ENCODE measurements at regions not wholly inside any gene's neighbourhood (a gene's known extent, or its start where the extent isn't known, plus 50 kb on each side); places are given as distances from the start of the nearest gene placed in this dataset.
A peak's percentile ranks its signal among the peaks of the same experiment; 100 is the strongest.

- DNase-seq: no peak
- no peaks in the 10 kb centered on the region for H3K36me3 ChIP-seq (replicated peaks in 1 of 2; ENCODE audit: control insufficient read depth in 1 of 2, insufficient read depth in 2 of 2, low read length in 2 of 2)
- H3K27me3 ChIP-seq (ENCODE audit: control insufficient read depth in 2 of 2, insufficient read depth in 2 of 2, low read length in 2 of 2): no peaks in the 10 kb centered on the region
- peak overlapping the region; percentile 88 for H3K4me2 ChIP-seq (replicated peaks; ENCODE audit: extremely low read depth, low read length, poor library complexity, severe bottlenecking)
- H3K4me3 Mint-ChIP-seq: peak overlapping the region; percentile 86 to 97
- H3K4me1 Mint-ChIP-seq: peaks cover 21% of the 10 kb centered on the region
- peak overlapping the region in 1 of 2 donors; percentile 68 for H3K27ac ChIP-seq (ENCODE audit: low read depth in 1 of 2, low read length in 2 of 2)
- H3K36me3 Mint-ChIP-seq: no peaks in the 10 kb centered on the region
- peak overlapping the region in 6 of 7 donors; percentile 30 to 95 (median 88) for H3K27ac Mint-ChIP-seq
- no peaks in the 10 kb centered on the region for H3K79me2 ChIP-seq (ENCODE audit: insufficient read depth, low read length)
- peak overlapping the region; percentile 78 for H3K9ac ChIP-seq (ENCODE audit: insufficient read depth, low read length, poor library complexity, severe bottlenecking)
- peak overlapping the region; percentile 62 to 97 (median 75) for H3K4me3 ChIP-seq (replicated peaks in 1 of 3; ENCODE audit: low read depth in 2 of 3, low read length in 3 of 3)
- WGBS (ENCODE audit: insufficient coverage): 8% methylated on average over 2 of the region's 7 CpGs
- no peak for TF ChIP-seq CTCF (IDR thresholded peaks at IDR 0.05)
- H4K20me1 ChIP-seq (ENCODE audit: insufficient read depth, low read length): no peaks in the 10 kb centered on the region
- H2AFZ ChIP-seq (ENCODE audit: insufficient read depth, low read depth, low read length, poor library complexity, severe bottlenecking): peak overlapping the region; percentile 97
- peaks cover 1 to 4% (median 2%) of the 10 kb centered on the region in 3 donors for H3K27me3 Mint-ChIP-seq (ENCODE audit: low read depth in 3 of 3)
- H3K9me3 Mint-ChIP-seq: no peaks in the 10 kb centered on the region
- H3K9me3 ChIP-seq (replicated peaks in 1 of 2; ENCODE audit: control insufficient read depth in 1 of 2, insufficient read depth in 1 of 2, low read length in 2 of 2): no peaks in the 10 kb centered on the region
- peaks cover 13 to 16% of the 10 kb centered on the region in 2 donors for H3K4me1 ChIP-seq (ENCODE audit: control insufficient read depth in 1 of 2, insufficient read depth in 2 of 2, low read length in 2 of 2)
- intact Hi-C loops (cut with micrococcal nuclease): loop anchor here in 1 of 2 donors (5.0 kb wide), 3 partner anchors 115 to 295 kb away; no protein-coding TSS in a partner anchor
Measured at GRCh38 chr13:44142540-44142867, 231.1 kb upstream of the SERP2 start.

- H4K20me1 ChIP-seq (ENCODE audit: insufficient read depth, low read length): no peaks in the 10 kb centered on the region
- H3K4me3 ChIP-seq (replicated peaks in 1 of 3; ENCODE audit: low read depth in 2 of 3, low read length in 3 of 3): peak overlapping the region in 1 of 3 experiments; percentile 75
- H3K9ac ChIP-seq (ENCODE audit: insufficient read depth, low read length, poor library complexity, severe bottlenecking): peak overlapping the region; percentile 78
- no peaks in the 10 kb centered on the region for H3K36me3 ChIP-seq (replicated peaks in 1 of 2; ENCODE audit: control insufficient read depth in 1 of 2, insufficient read depth in 2 of 2, low read length in 2 of 2)
- Mint-ChIP-seq H3K9me3 (no peaks in the 10 kb centered on the region), H3K27ac (no peak overlapping the region), H3K27me3 (ENCODE audit: low read depth in 3 of 3) (peaks cover 1 to 4% (median 2%) of the 10 kb centered on the region in 3 donors), H3K4me3 (no peak overlapping the region), H3K36me3 (no peaks in the 10 kb centered on the region), H3K4me1 (peaks cover 21% of the 10 kb centered on the region)
- H3K27me3 ChIP-seq (ENCODE audit: control insufficient read depth in 2 of 2, insufficient read depth in 2 of 2, low read length in 2 of 2): no peaks in the 10 kb centered on the region
- H3K27ac ChIP-seq (ENCODE audit: low read depth in 1 of 2, low read length in 2 of 2): no peak overlapping the region
- no peak for DNase-seq
- no CpG with 5 or more reads among the region's 4 CpGs for WGBS (ENCODE audit: insufficient coverage)
- H3K9me3 ChIP-seq (replicated peaks in 1 of 2; ENCODE audit: control insufficient read depth in 1 of 2, insufficient read depth in 1 of 2, low read length in 2 of 2): no peaks in the 10 kb centered on the region
- peak overlapping the region; percentile 88 for H3K4me2 ChIP-seq (replicated peaks; ENCODE audit: extremely low read depth, low read length, poor library complexity, severe bottlenecking)
- H2AFZ ChIP-seq (ENCODE audit: insufficient read depth, low read depth, low read length, poor library complexity, severe bottlenecking): peak overlapping the region; percentile 97
- intact Hi-C loops (cut with micrococcal nuclease): loop anchor here in 1 of 2 donors (5.0 kb wide), 3 partner anchors 114 to 294 kb away; no protein-coding TSS in a partner anchor
- TF ChIP-seq CTCF (IDR thresholded peaks at IDR 0.05): no peak
- H3K4me1 ChIP-seq (ENCODE audit: control insufficient read depth in 1 of 2, insufficient read depth in 2 of 2, low read length in 2 of 2): peaks cover 13 to 16% of the 10 kb centered on the region in 2 donors
- H3K79me2 ChIP-seq (ENCODE audit: insufficient read depth, low read length): no peaks in the 10 kb centered on the region
Measured at GRCh38 chr13:44142941-44143665, 230.5 kb upstream of the SERP2 start.
